ENCODE measurements at regions not wholly inside any gene's neighbourhood (a gene's known extent, or its start where the extent isn't known, plus 50 kb on each side); places are given as distances from the start of the nearest gene placed in this dataset.

- H3K9me3 ChIP-seq (ENCODE audit: control insufficient read depth, insufficient read depth, low read length) = no peaks in the 10 kb centered on the region; the same call in 1 of the 2 replicates
- H3K4me3 ChIP-seq (ENCODE audit: low read depth, low read length) = no peak overlapping the region
- no peak for TF ChIP-seq CTCF (IDR thresholded peaks at IDR 0.05; ENCODE audit: low read depth, low read length)
- no peak for DNase-seq (ENCODE audit: low read depth, low spot score)
- ChIA-PET POLR2A (no interaction called here), CTCF (no interaction called here)
- H3K27me3 ChIP-seq (ENCODE audit: control insufficient read depth, insufficient read depth, low read length) = no peaks in the 10 kb centered on the region
- H3K27ac ChIP-seq (ENCODE audit: low read depth, low read length) = no peak overlapping the region
Measured at GRCh38 chr20:24148372-24148771, 159.8 kb upstream of the GGTLC1 start.

- POLR2A ChIA-PET = no interaction called here
- no peak for TF ChIP-seq CTCF (IDR thresholded peaks at IDR 0.05; ENCODE audit: low read depth, low read length)
- Histone ChIP-seq H3K9me3 (ENCODE audit: control insufficient read depth, insufficient read depth, low read length) (no peaks in the 10 kb centered on the region; the same call in 1 of the 2 replicates), H3K4me3 (ENCODE audit: low read depth, low read length) (no peak overlapping the region), H3K27ac (ENCODE audit: low read depth, low read length) (no peak overlapping the region), H3K27me3 (ENCODE audit: control insufficient read depth, insufficient read depth, low read length) (no peaks in the 10 kb centered on the region)
- DNase-seq (ENCODE audit: low read depth, low spot score) = no peak
- CTCF ChIA-PET = no interaction called here
Measured at GRCh38 chr20:24147961-24148360, 159.4 kb upstream of the GGTLC1 start.

GRCh38 chr20:24147479-24147878, 158.9 kb upstream of the GGTLC1 start:
- Histone ChIP-seq H3K27me3 (ENCODE audit: control insufficient read depth, insufficient read depth, low read length) (no peaks in the 10 kb centered on the region), H3K4me3 (ENCODE audit: low read depth, low read length) (no peak overlapping the region), H3K9me3 (ENCODE audit: control insufficient read depth, insufficient read depth, low read length) (no peaks in the 10 kb centered on the region; the same call in 1 of the 2 replicates), H3K27ac (ENCODE audit: low read depth, low read length) (no peak overlapping the region)
- ChIA-PET POLR2A (no interaction called here), CTCF (no interaction called here)
- no peak for DNase-seq (ENCODE audit: low read depth, low spot score)
- no peak for TF ChIP-seq CTCF (IDR thresholded peaks at IDR 0.05; ENCODE audit: low read depth, low read length)

- H3K27ac ChIP-seq (ENCODE audit: low read depth, low read length) = no peak overlapping the region
- ChIA-PET CTCF (no interaction called here), POLR2A (no interaction called here)
- no peaks in the 10 kb centered on the region; the same call in 1 of the 2 replicates for H3K9me3 ChIP-seq (ENCODE audit: control insufficient read depth, insufficient read depth, low read length)
- no peak for TF ChIP-seq CTCF (IDR thresholded peaks at IDR 0.05; ENCODE audit: low read depth, low read length)
- H3K4me3 ChIP-seq (ENCODE audit: low read depth, low read length) = no peak overlapping the region
- no peak for DNase-seq (ENCODE audit: low read depth, low spot score)
- no peaks in the 10 kb centered on the region for H3K27me3 ChIP-seq (ENCODE audit: control insufficient read depth, insufficient read depth, low read length)
Measured at GRCh38 chr20:24146231-24146634, 157.7 kb upstream of the GGTLC1 start.

- ChIA-PET POLR2A (no interaction called here), CTCF (no interaction called here)
- Histone ChIP-seq H3K27me3 (ENCODE audit: control insufficient read depth, insufficient read depth, low read length) (no peaks in the 10 kb centered on the region), H3K9me3 (ENCODE audit: control insufficient read depth, insufficient read depth, low read length) (no peaks in the 10 kb centered on the region; the same call in 1 of the 2 replicates), H3K27ac (ENCODE audit: low read depth, low read length) (no peak overlapping the region), H3K4me3 (ENCODE audit: low read depth, low read length) (no peak overlapping the region)
- no peak for TF ChIP-seq CTCF (IDR thresholded peaks at IDR 0.05; ENCODE audit: low read depth, low read length)
- DNase-seq (ENCODE audit: low read depth, low spot score) = no peak
Measured at GRCh38 chr20:24144371-24144770, 155.8 kb upstream of the GGTLC1 start.
